ENCODE measurements at regions not wholly inside any gene's neighbourhood (a gene's known extent, or its start where the extent isn't known, plus 50 kb on each side); places are given as distances from the start of the nearest gene placed in this dataset.

GRCh38 chr2:101560780-101561315 is 85.9 kb upstream of the RFX8 start:
- TF ChIP-seq POLR2AphosphoS5 (IDR thresholded peaks at IDR 0.05; ENCODE audit: low read depth, low read length): no peak
- TF ChIP-seq CTCF (IDR thresholded peaks at IDR 0.05): no peak
- TF ChIP-seq REST (IDR thresholded peaks at IDR 0.05; ENCODE audit: insufficient read depth in 1 of 2, low read depth in 2 of 2, low read length in 1 of 2): no peak
- TF ChIP-seq TCF7L2 (IDR thresholded peaks at IDR 0.05; ENCODE audit: low read depth, low read length): no peak
- no peak for TF ChIP-seq SIN3A (IDR thresholded peaks at IDR 0.05; ENCODE audit: borderline replicate concordance, insufficient read depth, low read depth, low read length)
